ENCODE measurements at regions not wholly inside any gene's neighbourhood (a gene's known extent, or its start where the extent isn't known, plus 50 kb on each side); places are given as distances from the start of the nearest gene placed in this dataset.

GRCh38 chr15:93706495-93707292 is 524.7 kb upstream of the MCTP2 start:
- DNase-seq = no peak

- no peak for DNase-seq
Measured at GRCh38 chr15:93705753-93706455, 525.5 kb upstream of the MCTP2 start.

- no peak for DNase-seq
Measured at GRCh38 chr15:93703092-93703739, 528.1 kb upstream of the MCTP2 start.

GRCh38 chr15:93700051-93700450 is 531.3 kb upstream of the MCTP2 start:
- DNase-seq = no peak

- no peak for DNase-seq
Measured at GRCh38 chr15:93694033-93694432, 537.3 kb upstream of the MCTP2 start.

- DNase-seq = no peak
Measured at GRCh38 chr15:93683651-93684050, 547.7 kb upstream of the MCTP2 start.

GRCh38 chr15:93671387-93671943 is 559.9 kb upstream of the MCTP2 start:
- no peak for DNase-seq

- no peak for DNase-seq
Measured at GRCh38 chr15:93670931-93671330, 560.4 kb upstream of the MCTP2 start.

- no peak for DNase-seq
Measured at GRCh38 chr15:93664213-93664956, 567.0 kb upstream of the MCTP2 start.

- no peak for DNase-seq
Measured at GRCh38 chr15:93662162-93662885, 569.0 kb upstream of the MCTP2 start.

- DNase-seq = no peak
Measured at GRCh38 chr15:93658026-93658816, 569.2 kb upstream of the RGMA start.

- DNase-seq = no peak
Measured at GRCh38 chr15:93656041-93656440, 567.0 kb upstream of the RGMA start.

- no peak for DNase-seq
Measured at GRCh38 chr15:93649691-93650235, 560.8 kb upstream of the RGMA start.

- DNase-seq = no peak
Measured at GRCh38 chr15:93646193-93646592, 557.2 kb upstream of the RGMA start.

- no peak for DNase-seq
Measured at GRCh38 chr15:93645594-93645993, 556.6 kb upstream of the RGMA start.

- no peak for DNase-seq
Measured at GRCh38 chr15:93644595-93644994, 555.6 kb upstream of the RGMA start.

GRCh38 chr15:93640411-93640962 is 551.5 kb upstream of the RGMA start:
- DNase-seq = no peak

- no peak for DNase-seq
Measured at GRCh38 chr15:93631958-93632618, 543.1 kb upstream of the RGMA start.

GRCh38 chr15:93619597-93619996 is 530.6 kb upstream of the RGMA start:
- DNase-seq = no peak

GRCh38 chr15:93617443-93617842 is 528.4 kb upstream of the RGMA start:
- DNase-seq = peak; percentile 5
